Esophagus muscularis mucosa (tissue), 4 donors: ENCODE measurements at regions not wholly inside any gene's neighbourhood (a gene's known extent, or its start where the extent isn't known, plus 50 kb on each side); places are given as distances from the start of the nearest gene placed in this dataset.

ENCODE experiments used
- CTCF ChIP-seq, 3 experiments: fragments of 200-600 bp in 2 of 3; fragments of 450-650 bp in 1 of 3; sonication (generic) in 2 of 3; IDR thresholded peaks; one replicate each; pipeline ENCODE4 v1.5.1; 2017 to 2019; ENCODE audit warnings: antibody characterized with exemption in 3 of 3, mild to moderate bottlenecking in 2 of 3, moderate library complexity in 1 of 3
- EP300 ChIP-seq: sonication (generic); formaldehyde crosslinking; IDR thresholded peaks from one replicate; pipeline ENCODE4 v1.6.1; 2017; ENCODE audit warnings: antibody characterized with exemption
- POLR2A ChIP-seq: fragments of 450-650 bp; IDR thresholded peaks from one replicate; pipeline ENCODE4 v1.6.1; 2017; ENCODE audit warnings: antibody characterized with exemption, moderate library complexity, mild to moderate bottlenecking, low read depth
- POLR2AphosphoS5 ChIP-seq, 2 donors: sonication (generic); formaldehyde crosslinking; IDR thresholded peaks; one replicate each; pipeline ENCODE4 v1.6.1; 2017; ENCODE audit warnings: antibody characterized with exemption in 2 of 2

GRCh38 chr16:79302731-79303130, 297.8 kb downstream of the MAF start:
- no peak for TF ChIP-seq CTCF (IDR thresholded peaks at IDR 0.05)
- no peak for TF ChIP-seq POLR2A
- TF ChIP-seq POLR2AphosphoS5 (IDR thresholded peaks at IDR 0.05): no peak
- TF ChIP-seq EP300: no peak
